H9 (cell line): ENCODE measurements at regions not wholly inside any gene's neighbourhood (a gene's known extent, or its start where the extent isn't known, plus 50 kb on each side); places are given as distances from the start of the nearest gene placed in this dataset.

Experiments used
- DNase-seq: peaks from one replicate; pipeline ENCODE4 v3.0.0-alpha.2; 2017
- H2AFZ ChIP-seq: one replicate; pipeline ENCODE4 v1.6.1; 2013; ENCODE audit warnings: mild to moderate bottlenecking, low read length, control low read depth, moderate library complexity
- H2AK5ac ChIP-seq: 2 replicates; pipeline ENCODE4 v1.6.1; 2013; ENCODE audit warnings: low read length, control low read depth, mixed read lengths; ENCODE audit not compliant: insufficient read length
- H2BK120ac ChIP-seq: one replicate; pipeline ENCODE4 v1.6.1; 2013; ENCODE audit warnings: low read depth, mild to moderate bottlenecking, low read length, control low read depth, inconsistent platforms; ENCODE audit not compliant: poor library complexity, severe bottlenecking
- H2BK12ac ChIP-seq: 2 replicates; pipeline ENCODE4 v1.6.1; 2013; ENCODE audit warnings: low read length, control low read depth, mixed read lengths, low read depth; ENCODE audit not compliant: insufficient read length
- H2BK15ac ChIP-seq: 2 replicates; pipeline ENCODE4 v1.6.1; 2013; ENCODE audit warnings: low read depth, low read length, control low read depth
- H2BK20ac ChIP-seq: one replicate; pipeline ENCODE4 v1.6.1; 2013; ENCODE audit warnings: low read depth, mild to moderate bottlenecking, low read length, control low read depth, inconsistent platforms; ENCODE audit not compliant: poor library complexity, severe bottlenecking
- H2BK5ac ChIP-seq: 2 replicates; pipeline ENCODE4 v1.6.1; 2013; ENCODE audit warnings: low read length, control low read depth, mixed read lengths; ENCODE audit not compliant: insufficient read length
- H3K14ac ChIP-seq: 2 replicates; pipeline ENCODE4 v1.6.1; 2013; ENCODE audit warnings: low read length, control low read depth; ENCODE audit not compliant: insufficient read depth
- H3K18ac ChIP-seq: 2 replicates; pipeline ENCODE4 v1.6.1; 2013; ENCODE audit warnings: low read depth, mild to moderate bottlenecking, mixed read lengths, low read length, control low read depth; ENCODE audit not compliant: insufficient read length
- H3K23ac ChIP-seq: 2 replicates; pipeline ENCODE4 v1.6.1; 2013; ENCODE audit warnings: low read length, control low read depth, mixed read lengths, low read depth; ENCODE audit not compliant: insufficient read length
- H3K23me2 ChIP-seq: 2 replicates; pipeline ENCODE4 v1.6.1; 2013; ENCODE audit warnings: low read depth, mild to moderate bottlenecking, mixed read lengths, low read length, control low read depth; ENCODE audit not compliant: insufficient read length, poor library complexity, severe bottlenecking
- H3K27ac ChIP-seq: 2 replicates; pipeline ENCODE4 v1.5.1; 2013; ENCODE audit warnings: low read length, control low read depth, mixed read lengths, low read depth; ENCODE audit not compliant: insufficient read length
- H3K27me3 ChIP-seq: 2 replicates; pipeline ENCODE4 v1.6.1; 2013; ENCODE audit warnings: low read length, control low read depth, inconsistent platforms; ENCODE audit not compliant: insufficient read depth
- H3K4ac ChIP-seq: 2 replicates; pipeline ENCODE4 v1.6.1; 2013; ENCODE audit warnings: low read depth, mild to moderate bottlenecking, control low read depth, inconsistent platforms, low read length, moderate library complexity
- H3K4me1 ChIP-seq: 2 replicates; pipeline ENCODE4 v1.6.1; 2013; ENCODE audit warnings: low read length, control low read depth, inconsistent platforms; ENCODE audit not compliant: insufficient read depth
- H3K4me2 ChIP-seq: 2 replicates; pipeline ENCODE4 v1.6.1; 2013; ENCODE audit warnings: low read length, control low read depth, mixed read lengths; ENCODE audit not compliant: insufficient read length, insufficient read depth
- H3K56ac ChIP-seq: 2 replicates; pipeline ENCODE4 v1.6.1; 2013; ENCODE audit warnings: low read depth, mild to moderate bottlenecking, mixed read lengths, low read length, control low read depth; ENCODE audit not compliant: insufficient read length
- H3K79me1 ChIP-seq: 2 replicates; pipeline ENCODE4 v1.6.1; 2013; ENCODE audit warnings: low read depth, mild to moderate bottlenecking, moderate library complexity, low read length, control low read depth, inconsistent platforms; ENCODE audit not compliant: insufficient read depth, poor library complexity, severe bottlenecking
- H3K79me2 ChIP-seq: 2 replicates; pipeline ENCODE4 v1.6.1; 2013; ENCODE audit warnings: low read length, control low read depth, inconsistent platforms; ENCODE audit not compliant: insufficient read depth
- H3K9ac ChIP-seq: 2 replicates; pipeline ENCODE4 v1.6.1; 2013; ENCODE audit warnings: low read length, control low read depth, mixed read lengths; ENCODE audit not compliant: insufficient read length; ENCODE audit errors: extremely low read depth
- H3K9me3 ChIP-seq: one replicate; pipeline ENCODE4 v1.6.1; 2013; ENCODE audit warnings: low read depth, low read length, inconsistent platforms; ENCODE audit not compliant: control insufficient read depth
- H3T11ph ChIP-seq: one replicate; pipeline ENCODE4 v1.6.1; 2013; ENCODE audit warnings: mild to moderate bottlenecking, low read length, control low read depth, inconsistent platforms
- H4K20me1 ChIP-seq: one replicate; pipeline ENCODE4 v1.6.1; 2013; ENCODE audit not compliant: control insufficient read depth, insufficient read length, insufficient read depth
- H4K5ac ChIP-seq: 2 replicates; pipeline ENCODE4 v1.6.1; 2013; ENCODE audit warnings: low read depth, mild to moderate bottlenecking, mixed read lengths, low read length, control low read depth; ENCODE audit not compliant: insufficient read length
- H4K8ac ChIP-seq: replicated peaks from 2 replicates; pipeline ENCODE4 v1.6.1; 2013; ENCODE audit warnings: low read length, control low read depth, mixed read lengths, low read depth; ENCODE audit not compliant: insufficient read length
- H4K91ac ChIP-seq: 2 replicates; pipeline ENCODE4 v1.6.1; 2013; ENCODE audit warnings: low read depth, mild to moderate bottlenecking, moderate library complexity, mixed read lengths, low read length, control low read depth; ENCODE audit not compliant: insufficient read length
- H3K27ac Mint-ChIP-seq, 3 experiments: 2 replicates in 2 of 3; 3 replicates in 1 of 3; pipeline ENCODE4 v1.8.0; 2020 to 2021; ENCODE audit warnings: mixed read lengths in 3 of 3, mild to moderate bottlenecking in 1 of 3, moderate library complexity in 1 of 3
- H3K27me3 Mint-ChIP-seq: 2 replicates; pipeline ENCODE4 v1.8.0; 2021; ENCODE audit warnings: low read depth, mild to moderate bottlenecking, moderate library complexity, mixed read lengths
- H3K36me3 Mint-ChIP-seq, 3 experiments: 2 replicates in 2 of 3; 3 replicates in 1 of 3; pipeline ENCODE4 v1.8.0; 2020 to 2021; ENCODE audit warnings: low read depth in 3 of 3, mixed read lengths in 3 of 3; ENCODE audit not compliant: insufficient read depth in 1 of 3
- H3K4me1 Mint-ChIP-seq, 2 experiments: 2 replicates each; pipeline ENCODE4 v1.8.0; 2020; ENCODE audit warnings: mixed read lengths in 2 of 2
- H3K4me3 Mint-ChIP-seq, 2 experiments: 2 replicates in 1 of 2; 3 replicates in 1 of 2; pipeline ENCODE4 v1.8.0; 2020 to 2021; ENCODE audit warnings: mild to moderate bottlenecking in 2 of 2, mixed read lengths in 2 of 2, moderate library complexity in 1 of 2
- H3K9me3 Mint-ChIP-seq, 2 experiments: 2 replicates in 1 of 2; 3 replicates in 1 of 2; pipeline ENCODE4 v1.8.0; 2020; ENCODE audit warnings: mild to moderate bottlenecking in 2 of 2, mixed read lengths in 2 of 2, moderate library complexity in 1 of 2
- CTCF ChIP-seq: fragments of 200-600 bp; sonication (generic); conservative IDR thresholded peaks from 3 replicates; pipeline ENCODE4 v1.8.0; 2021; ENCODE audit warnings: antibody characterized with exemption, mild to moderate bottlenecking

DNA sequence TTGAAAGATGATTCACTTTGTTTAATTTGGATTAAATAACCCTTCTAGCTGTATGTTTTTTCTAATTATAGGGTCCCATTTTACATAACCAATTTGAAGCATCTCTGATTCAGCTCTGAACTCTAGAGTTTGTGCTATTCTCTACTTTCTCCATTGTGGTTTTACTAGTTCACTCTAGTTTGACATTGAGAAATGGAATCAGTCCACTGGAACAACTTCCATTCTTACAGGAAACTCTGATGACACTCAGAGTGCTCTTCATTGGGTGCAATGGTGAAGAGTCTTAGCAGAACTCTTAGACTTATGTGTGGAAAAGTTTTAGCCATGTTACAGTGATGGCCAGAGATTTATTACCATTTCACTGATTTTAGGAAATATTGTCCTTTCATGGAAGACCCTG, 140.7 kb downstream of the DYRK2 start:
- H2BK15ac ChIP-seq, result no peak overlapping the region
- no peaks in the 10 kb centered on the region for H3K79me1 ChIP-seq
- H4K91ac ChIP-seq, result no peak overlapping the region
- no peaks in the 10 kb centered on the region for H3K79me2 ChIP-seq
- no peak overlapping the region for H3K9ac ChIP-seq
- H2AK5ac ChIP-seq, result no peak overlapping the region
- Mint-ChIP-seq H3K27ac (no peak overlapping the region), H3K4me3 (no peak overlapping the region), H3K9me3 (peaks cover 6 to 16% of the 10 kb centered on the region in 2 experiments), H3K4me1 (peaks cover 13 to 15% of the 10 kb centered on the region in 2 experiments), H3K36me3 (peaks cover 0 to 11% (median 4%) of the 10 kb centered on the region in 3 experiments; a peak in 1 of 7 replicates), H3K27me3 (no peaks in the 10 kb centered on the region)
- H3K4me2 ChIP-seq, result no peak overlapping the region
- H3T11ph ChIP-seq, result no peak overlapping the region
- H2BK5ac ChIP-seq, result no peak overlapping the region
- H3K4me1 ChIP-seq, result no peaks in the 10 kb centered on the region
- H3K9me3 ChIP-seq, result no peaks in the 10 kb centered on the region
- H3K27me3 ChIP-seq, result no peaks in the 10 kb centered on the region
- no peaks in the 10 kb centered on the region for H3K23me2 ChIP-seq
- no peak overlapping the region for H3K14ac ChIP-seq
- no peak overlapping the region for H3K27ac ChIP-seq
- no peak overlapping the region for H2BK12ac ChIP-seq
- DNase-seq, result no peak
- no peak overlapping the region for H2BK120ac ChIP-seq
- no peak overlapping the region for H3K23ac ChIP-seq
- TF ChIP-seq CTCF, result no peak
- H3K18ac ChIP-seq, result no peak overlapping the region
- H4K8ac ChIP-seq, result no peak overlapping the region
- no peak overlapping the region for H2BK20ac ChIP-seq
- H4K5ac ChIP-seq, result no peak overlapping the region
- H3K56ac ChIP-seq, result no peak overlapping the region
- no peak overlapping the region for H3K4ac ChIP-seq
- no peak overlapping the region for H2AFZ ChIP-seq
- H4K20me1 ChIP-seq, result no peaks in the 10 kb centered on the region
